GM19193 (cell line): ENCODE measurements at regions not wholly inside any gene's neighbourhood (a gene's known extent, or its start where the extent isn't known, plus 50 kb on each side); places are given as distances from the start of the nearest gene placed in this dataset.

ENCODE experiments used
- POLR2A ChIP-seq: IDR thresholded peaks from 4 replicates; pipeline ENCODE4 v1.6.1; 2011; ENCODE audit not compliant: insufficient read depth, insufficient read length; ENCODE audit errors: extremely low read depth

GRCh38 chr5:167485061-167485774, 806.2 kb upstream of the WWC1 start:
- no peak for TF ChIP-seq POLR2A

GRCh38 chr5:167488371-167488770, 803.1 kb upstream of the WWC1 start:
- TF ChIP-seq POLR2A: no peak

- no peak for TF ChIP-seq POLR2A
Observed at GRCh38 chr5:167489202-167489601, 802.2 kb upstream of the WWC1 start.

- no peak for TF ChIP-seq POLR2A
Observed at GRCh38 chr5:167503926-167504720, 787.3 kb upstream of the WWC1 start.

- TF ChIP-seq POLR2A: no peak
Observed at GRCh38 chr5:167507463-167508233, 783.8 kb upstream of the WWC1 start.

- no peak for TF ChIP-seq POLR2A
Observed at GRCh38 chr5:167509076-167509475, 782.4 kb upstream of the WWC1 start.

GRCh38 chr5:167511276-167511675, 780.2 kb upstream of the WWC1 start:
- no peak for TF ChIP-seq POLR2A

GRCh38 chr5:167512111-167512510, 779.3 kb upstream of the WWC1 start:
- no peak for TF ChIP-seq POLR2A

GRCh38 chr5:167513381-167513780, 778.1 kb upstream of the WWC1 start:
- no peak for TF ChIP-seq POLR2A

- TF ChIP-seq POLR2A: no peak
Observed at GRCh38 chr5:167514461-167514860, 777.0 kb upstream of the WWC1 start.

- no peak for TF ChIP-seq POLR2A
Observed at GRCh38 chr5:167525004-167525403, 766.4 kb upstream of the WWC1 start.

- TF ChIP-seq POLR2A: no peak
Observed at GRCh38 chr5:167528651-167529050, 762.8 kb upstream of the WWC1 start.

GRCh38 chr5:167530548-167530947, 760.9 kb upstream of the WWC1 start:
- no peak for TF ChIP-seq POLR2A

- no peak for TF ChIP-seq POLR2A
Observed at GRCh38 chr5:167533814-167534795, 757.3 kb upstream of the WWC1 start.
